C4-2B (cell line): ENCODE measurements at regions not wholly inside any gene's neighbourhood (a gene's known extent, or its start where the extent isn't known, plus 50 kb on each side); places are given as distances from the start of the nearest gene placed in this dataset.
"Not testable (repeated sequence)": the region's sequence is repeated elsewhere in the genome, so short reads cannot be mapped to it uniquely, and the experiment has no call there.

ENCODE experiments used
- CTCF ChIP-seq: fragments of 450-650 bp; conservative IDR thresholded peaks from 2 replicates; pipeline ENCODE4 v1.5.1; 2017; ENCODE audit warnings: mild to moderate bottlenecking
- ZFX ChIP-seq: fragments of 450-650 bp; IDR thresholded peaks from 2 replicates; pipeline ENCODE4 v1.6.1; 2017

- not testable (repeated sequence) for TF ChIP-seq CTCF, ZFX
Measured at GRCh38 chr14:27849193-27849592, 917.4 kb upstream of the FOXG1 start.
